ENCODE measurements at regions not wholly inside any gene's neighbourhood (a gene's known extent, or its start where the extent isn't known, plus 50 kb on each side); places are given as distances from the start of the nearest gene placed in this dataset.

GRCh38 chr4:159685340-159686092 is 582.6 kb downstream of the RAPGEF2 start:
- no peak for TF ChIP-seq CTCF (IDR thresholded peaks at IDR 0.05)
- Mint-ChIP-seq H3K27me3 (ENCODE audit: insufficient read depth) (no peaks in the 10 kb centered on the region), H3K4me1 (ENCODE audit: low read depth) (no peaks in the 10 kb centered on the region), H3K4me3 (no peak overlapping the region), H3K27ac (no peak overlapping the region), H3K36me3 (ENCODE audit: low read depth) (no peaks in the 10 kb centered on the region), H3K9me3 (peaks cover 61% of the 10 kb centered on the region)
- DNase-seq, result no peak

GRCh38 chr4:159689526-159689925 is 586.6 kb downstream of the RAPGEF2 start:
- TF ChIP-seq CTCF (IDR thresholded peaks at IDR 0.05), result no peak
- H3K27ac Mint-ChIP-seq, result no peak overlapping the region
- H3K9me3 Mint-ChIP-seq, result peaks cover 73% of the 10 kb centered on the region
- H3K27me3 Mint-ChIP-seq (ENCODE audit: insufficient read depth), result no peaks in the 10 kb centered on the region
- H3K36me3 Mint-ChIP-seq (ENCODE audit: low read depth), result no peaks in the 10 kb centered on the region
- H3K4me1 Mint-ChIP-seq (ENCODE audit: low read depth), result no peaks in the 10 kb centered on the region
- H3K4me3 Mint-ChIP-seq, result no peak overlapping the region
- DNase-seq, result no peak

- no peak overlapping the region for H3K27ac Mint-ChIP-seq
- no peak for DNase-seq
- H3K4me1 Mint-ChIP-seq (ENCODE audit: low read depth), result no peaks in the 10 kb centered on the region
- H3K4me3 Mint-ChIP-seq, result no peak overlapping the region
- H3K36me3 Mint-ChIP-seq (ENCODE audit: low read depth), result no peaks in the 10 kb centered on the region
- peaks cover 59% of the 10 kb centered on the region for H3K9me3 Mint-ChIP-seq
- TF ChIP-seq CTCF (IDR thresholded peaks at IDR 0.05), result no peak
- H3K27me3 Mint-ChIP-seq (ENCODE audit: insufficient read depth), result no peaks in the 10 kb centered on the region
Observed at GRCh38 chr4:159697322-159698283, 594.7 kb downstream of the RAPGEF2 start.

GRCh38 chr4:159698336-159698735 is 595.5 kb downstream of the RAPGEF2 start:
- Mint-ChIP-seq H3K27me3 (ENCODE audit: insufficient read depth) (no peaks in the 10 kb centered on the region), H3K9me3 (peaks cover 53% of the 10 kb centered on the region), H3K36me3 (ENCODE audit: low read depth) (no peaks in the 10 kb centered on the region), H3K4me3 (no peak overlapping the region), H3K27ac (no peak overlapping the region), H3K4me1 (ENCODE audit: low read depth) (no peaks in the 10 kb centered on the region)
- DNase-seq, result no peak
- TF ChIP-seq CTCF (IDR thresholded peaks at IDR 0.05), result no peak

GRCh38 chr4:159702200-159702599 is 599.3 kb downstream of the RAPGEF2 start:
- Mint-ChIP-seq H3K9me3 (peaks cover 34% of the 10 kb centered on the region), H3K27me3 (ENCODE audit: insufficient read depth) (no peaks in the 10 kb centered on the region), H3K4me3 (no peak overlapping the region), H3K27ac (no peak overlapping the region), H3K4me1 (ENCODE audit: low read depth) (no peaks in the 10 kb centered on the region), H3K36me3 (ENCODE audit: low read depth) (no peaks in the 10 kb centered on the region)
- no peak for TF ChIP-seq CTCF (IDR thresholded peaks at IDR 0.05)
- DNase-seq, result no peak
